Stimulated activated CD4-positive, alpha-beta T cell treated with anti-CD3 and anti-CD28 coated beads, Interleukin-2, amount 100 ng/mL, for 4 hours (primary cell): ENCODE measurements at regions not wholly inside any gene's neighbourhood (a gene's known extent, or its start where the extent isn't known, plus 50 kb on each side); places are given as distances from the start of the nearest gene placed in this dataset.

Experiments
- DNase-seq: peaks from one replicate; pipeline ENCODE4 v3.0.0-alpha.2; 2020; ENCODE audit warnings: low read depth

DNA sequence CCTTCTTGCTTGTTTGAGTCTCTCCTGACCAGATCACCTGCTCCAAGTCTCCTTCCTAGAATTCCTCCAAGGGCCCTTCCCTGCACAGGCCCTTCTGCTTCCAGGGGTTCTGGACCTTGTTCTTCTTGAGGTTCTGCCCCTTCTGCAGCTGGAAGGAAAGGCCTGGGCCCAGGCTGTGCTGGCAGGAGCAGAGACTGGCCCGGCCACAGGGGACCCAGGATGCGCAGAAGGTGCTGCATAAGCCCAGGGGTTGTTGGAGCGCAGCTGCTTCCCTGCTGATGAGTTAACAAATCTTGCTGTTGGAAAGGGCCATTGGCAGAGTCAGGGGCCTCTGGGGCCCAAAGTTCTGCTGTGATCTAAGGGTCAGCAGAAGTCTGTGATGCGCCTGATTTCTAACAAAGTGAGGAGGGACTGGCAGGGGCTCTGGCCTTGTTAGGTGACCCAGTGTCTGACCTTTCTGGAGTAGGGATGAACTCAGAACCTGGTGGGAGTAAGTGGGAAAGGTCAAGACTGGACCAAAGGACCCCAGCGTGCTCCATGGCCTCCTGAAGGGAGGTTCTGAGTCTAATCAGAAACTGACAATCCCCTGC is 509.8 kb downstream of the PTPRU start:
- no peak for DNase-seq

DNA sequence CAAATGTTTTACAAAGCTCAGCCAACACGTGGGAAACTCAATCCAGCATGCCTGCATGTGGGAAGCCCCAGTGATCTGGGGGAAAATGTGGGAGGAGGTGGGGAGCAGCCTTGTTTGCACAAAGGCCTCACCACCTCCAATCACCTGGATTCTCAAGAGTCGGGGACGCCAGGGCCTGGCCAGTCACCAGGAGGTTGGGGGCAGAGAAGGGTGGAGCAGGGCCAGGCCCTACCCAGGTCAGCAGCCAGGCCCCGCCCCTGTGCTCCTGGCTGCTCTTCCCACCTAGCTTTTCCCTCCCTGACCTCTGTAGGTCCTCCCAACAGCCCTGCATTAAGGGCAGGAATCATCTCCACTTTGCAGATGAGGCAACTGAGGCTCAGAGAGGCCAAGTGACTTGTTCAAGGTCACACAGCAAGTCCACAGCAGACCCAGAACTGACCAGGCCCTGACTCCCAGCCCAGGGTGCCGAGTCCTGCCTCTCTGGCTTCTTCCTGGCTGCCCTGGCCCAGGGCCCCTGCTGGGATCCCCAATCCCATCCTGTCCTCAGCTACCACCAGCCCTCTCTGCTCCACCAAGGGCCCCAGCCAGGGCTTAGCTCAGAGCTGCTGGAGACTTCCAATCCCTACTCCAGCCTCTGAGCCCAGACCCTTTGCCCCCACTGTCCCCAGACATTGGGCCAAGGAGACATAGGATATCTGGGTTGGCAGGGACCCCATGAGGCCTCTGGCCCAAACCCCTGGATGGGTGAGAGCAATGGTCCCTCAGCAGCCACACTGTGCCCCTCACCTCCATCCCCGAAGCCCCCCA is 508.6 kb downstream of the PTPRU start:
- no peak for DNase-seq

DNA sequence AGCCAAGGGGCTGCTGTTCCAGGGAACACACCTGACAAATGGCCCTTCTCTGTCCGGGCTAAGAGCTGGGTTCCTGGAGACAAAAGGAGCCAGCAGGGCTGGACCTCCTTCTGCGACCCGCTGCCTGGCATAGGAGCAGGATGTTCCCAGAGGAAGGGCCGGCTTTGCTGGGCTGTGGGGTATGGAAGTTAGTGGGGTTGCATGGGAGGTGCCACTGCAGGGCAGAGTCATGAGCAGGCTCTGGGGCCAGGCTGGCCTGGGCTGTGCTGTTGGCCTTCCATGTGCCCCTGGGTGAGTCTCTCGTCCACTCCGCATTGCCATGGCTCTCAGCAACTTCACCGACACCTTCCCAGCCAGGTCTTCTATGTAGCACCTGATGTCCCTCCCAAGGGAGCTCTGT is 507.6 kb downstream of the PTPRU start:
- DNase-seq, result no peak

DNA sequence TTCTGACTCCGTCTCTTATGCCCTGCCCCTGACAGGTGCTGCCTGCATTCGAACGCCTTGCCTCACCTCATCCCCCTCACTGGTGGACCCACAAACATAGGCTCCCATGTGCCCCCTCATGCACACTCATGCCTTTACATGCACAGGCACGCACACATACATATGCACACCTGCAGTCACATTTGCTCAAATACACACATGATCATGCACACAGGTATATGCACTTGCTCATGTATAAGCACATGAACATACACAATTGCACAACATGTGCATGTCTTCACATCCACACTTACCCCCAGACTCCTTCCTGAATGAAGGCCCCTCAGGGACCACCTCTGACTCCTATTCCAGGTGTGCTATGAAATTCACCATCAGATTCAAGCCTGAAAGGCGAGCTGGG is 506.9 kb downstream of the PTPRU start:
- no peak for DNase-seq

DNA sequence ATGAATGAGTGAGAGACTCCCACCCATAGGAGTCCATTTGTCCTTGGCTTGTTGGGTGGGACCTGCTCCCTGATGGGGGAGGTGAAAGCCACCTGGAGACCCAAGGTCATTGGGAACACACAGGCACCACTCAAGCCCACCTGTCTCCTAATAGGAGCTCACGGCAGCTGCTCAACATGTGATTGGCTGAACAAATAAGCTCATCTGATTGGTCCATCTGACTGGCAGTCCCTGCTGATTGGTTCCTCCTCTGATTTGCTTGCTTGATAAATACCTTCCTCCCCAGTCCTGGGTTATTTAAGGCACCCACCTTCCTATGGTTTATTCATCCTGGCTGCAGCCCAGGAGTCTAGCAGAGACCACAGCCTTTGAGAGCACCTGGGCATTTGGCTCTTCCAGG is 502.9 kb downstream of the PTPRU start:
- DNase-seq, result no peak

DNA sequence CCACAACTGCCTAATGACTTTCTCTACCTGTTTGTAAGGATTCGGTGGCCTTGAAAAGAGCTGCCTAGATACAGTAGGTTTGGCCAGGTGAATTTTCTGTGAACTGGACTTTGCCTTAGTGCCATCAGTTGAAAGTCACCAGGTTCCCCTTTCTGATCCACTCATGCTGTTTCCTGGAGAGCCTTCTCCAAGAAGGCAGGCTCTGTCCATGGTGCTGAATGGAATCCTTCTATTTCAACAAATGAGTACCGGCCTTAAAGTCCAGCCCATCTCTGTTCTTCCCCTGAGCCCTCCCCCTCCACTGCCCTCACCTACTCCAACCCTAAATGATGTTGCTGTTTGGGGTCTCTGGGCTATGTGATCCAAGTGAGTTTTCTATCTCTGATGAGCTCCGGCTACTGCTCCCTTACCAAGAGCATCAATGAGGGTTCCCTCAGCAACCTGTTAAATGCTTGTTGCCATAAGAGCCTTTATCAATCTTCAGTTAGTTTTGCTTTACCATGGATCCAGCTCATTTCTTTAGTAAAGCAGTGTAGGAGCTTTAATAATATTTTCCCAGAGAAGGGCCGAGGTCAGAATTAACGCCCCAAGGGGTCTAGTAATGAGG is 500.4 kb downstream of the PTPRU start:
- DNase-seq, result no peak

DNA sequence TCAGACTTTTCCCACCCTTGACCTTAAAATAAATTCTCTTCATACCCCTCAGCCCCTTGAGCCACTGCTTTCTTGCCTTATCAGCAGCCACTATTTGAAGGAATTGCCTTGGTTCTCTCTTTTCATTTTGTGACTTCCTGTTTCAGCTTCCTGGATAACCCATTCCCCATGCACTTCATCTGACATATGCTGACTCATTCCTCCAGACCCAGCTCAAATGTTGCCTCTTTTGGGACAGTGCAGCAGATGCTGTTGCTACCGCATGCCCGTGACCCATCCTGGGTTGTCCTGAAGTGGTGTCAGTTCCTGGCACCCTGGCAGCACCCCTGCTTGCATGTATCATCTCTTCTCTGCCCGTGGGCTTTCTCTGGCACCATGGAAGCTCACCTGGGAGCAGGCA is 496.1 kb downstream of the PTPRU start:
- DNase-seq, result no peak

DNA sequence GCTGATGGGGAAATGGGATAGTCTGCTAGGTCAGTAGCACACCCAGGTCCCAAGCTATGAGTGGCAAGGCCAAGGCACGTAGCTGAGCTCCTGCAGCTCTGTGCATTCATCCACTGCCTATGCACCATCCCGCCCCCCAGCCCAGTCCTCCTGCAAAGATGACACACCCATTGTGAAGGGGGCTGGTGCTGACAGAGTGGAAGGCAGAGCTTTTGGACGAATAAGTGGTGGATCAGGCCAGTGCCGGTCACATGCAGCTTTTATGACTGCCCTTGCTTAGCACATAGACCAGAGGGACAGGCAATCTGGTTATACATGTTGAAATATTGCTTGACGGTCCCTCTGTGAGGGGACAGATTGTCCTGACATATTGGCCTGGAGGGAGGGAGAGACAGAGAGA is 494.3 kb downstream of the PTPRU start:
- no peak for DNase-seq

DNA sequence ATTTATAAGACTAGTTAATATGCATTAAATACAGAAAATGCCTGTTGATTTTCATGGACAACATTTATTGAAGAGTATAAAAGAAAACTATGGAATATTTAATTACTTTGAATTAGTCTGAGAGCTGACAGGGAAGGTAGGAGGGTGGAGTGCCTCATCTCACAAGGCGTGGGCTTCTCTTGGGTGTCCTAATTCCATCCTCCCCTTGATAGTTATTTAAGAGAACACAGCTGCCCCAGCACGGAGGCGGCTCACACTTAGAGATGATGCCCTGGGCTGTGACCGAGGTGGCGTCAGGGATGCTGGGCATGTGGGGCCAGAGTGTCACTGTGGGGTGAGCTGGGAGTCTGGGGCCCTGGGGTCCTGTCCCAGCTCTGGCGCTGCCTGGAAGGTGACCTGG is 493.0 kb downstream of the PTPRU start:
- no peak for DNase-seq

DNA sequence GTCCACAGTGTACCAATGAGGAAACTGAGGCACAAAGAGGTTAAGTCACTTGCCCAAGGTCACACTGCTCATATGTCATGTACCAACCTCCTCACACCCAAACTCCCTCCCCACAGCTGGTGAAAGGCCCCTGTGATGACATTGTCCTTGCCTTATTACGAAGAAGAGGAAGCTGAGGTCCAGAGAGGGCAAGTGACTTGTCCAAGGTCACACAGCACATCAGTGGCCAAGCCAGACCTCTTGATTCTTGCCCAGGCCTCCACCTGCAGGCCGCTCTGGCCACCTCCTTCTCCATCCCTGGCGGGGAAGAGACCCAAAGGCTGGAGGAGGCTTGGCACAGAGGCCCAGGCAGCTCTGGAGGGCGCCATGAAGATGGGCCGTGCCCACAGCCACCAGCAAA is 492.4 kb downstream of the PTPRU start:
- no peak for DNase-seq

DNA sequence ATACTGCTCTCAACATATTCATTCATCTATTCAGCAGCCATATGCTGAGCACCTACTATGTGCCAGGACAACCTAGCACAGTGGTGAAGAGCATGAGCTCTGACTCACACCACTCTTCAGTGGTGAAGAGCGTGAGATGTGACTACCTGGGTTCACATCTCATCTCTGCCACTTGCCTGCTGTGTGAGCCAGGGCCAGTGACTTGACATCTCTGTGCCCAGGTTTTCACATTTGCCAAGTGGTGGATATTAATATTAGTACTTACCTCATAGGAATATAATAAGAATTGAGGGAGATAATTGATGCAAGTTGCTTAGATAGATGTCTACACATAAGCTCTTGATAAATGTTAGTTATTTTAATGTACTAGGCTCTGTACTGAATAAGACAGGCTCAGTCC is 488.9 kb downstream of the PTPRU start:
- no peak for DNase-seq

DNA sequence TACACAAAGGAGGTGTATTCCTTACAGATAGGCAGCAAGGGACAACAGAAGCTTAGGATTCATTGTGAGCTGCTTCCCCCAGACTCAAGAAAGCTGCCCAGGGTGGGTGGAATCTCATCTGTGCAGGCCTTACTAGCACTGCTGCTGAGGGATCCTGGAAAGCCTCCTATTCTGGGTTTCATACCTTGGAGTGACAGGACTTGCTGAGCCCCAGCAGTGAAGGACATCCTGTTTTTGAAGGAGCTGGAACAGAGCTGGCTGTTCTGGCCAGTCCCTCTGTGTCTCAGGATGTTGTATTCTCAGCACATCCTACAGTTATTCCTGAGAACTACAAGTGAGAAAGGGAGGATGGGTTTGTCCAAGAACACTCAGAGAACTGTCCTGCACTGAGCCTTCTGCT is 486.3 kb downstream of the PTPRU start:
- no peak for DNase-seq

DNA sequence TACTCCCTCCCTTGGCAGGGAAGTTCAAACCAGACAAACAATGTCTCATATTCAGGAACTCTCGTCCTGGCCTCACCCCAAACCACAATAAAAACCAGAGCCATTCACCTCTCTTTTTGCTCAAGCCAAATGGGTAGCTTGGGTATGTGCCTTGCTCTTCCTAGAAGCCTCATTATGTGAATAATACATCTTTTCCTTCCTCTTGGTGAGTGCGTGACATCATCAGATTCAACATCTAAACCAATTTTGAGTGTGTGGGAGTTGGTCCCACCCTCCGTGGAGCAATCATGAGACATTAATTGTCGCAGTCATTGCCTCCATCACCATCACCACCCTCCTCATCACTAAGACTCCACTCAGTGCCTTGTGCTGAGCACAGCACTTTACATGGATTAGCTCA is 482.9 kb downstream of the PTPRU start:
- no peak for DNase-seq

DNA sequence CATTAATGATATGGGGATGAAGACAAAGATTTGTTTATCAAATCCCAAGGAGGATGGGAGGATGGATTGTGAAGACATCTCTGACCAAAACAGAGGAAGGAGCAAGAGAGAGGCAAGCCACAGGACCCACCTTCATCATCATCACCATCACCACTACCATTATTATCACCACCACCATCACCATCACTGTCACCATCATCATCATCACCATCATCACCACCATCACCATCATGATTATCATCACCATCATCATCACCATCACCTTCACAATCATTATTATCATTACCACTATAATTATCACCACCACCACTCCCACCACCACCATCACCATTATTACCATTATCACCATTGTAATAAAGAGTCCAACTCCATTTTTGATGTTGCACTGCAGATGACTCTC is 482.5 kb downstream of the PTPRU start:
- DNase-seq, result no peak

DNA sequence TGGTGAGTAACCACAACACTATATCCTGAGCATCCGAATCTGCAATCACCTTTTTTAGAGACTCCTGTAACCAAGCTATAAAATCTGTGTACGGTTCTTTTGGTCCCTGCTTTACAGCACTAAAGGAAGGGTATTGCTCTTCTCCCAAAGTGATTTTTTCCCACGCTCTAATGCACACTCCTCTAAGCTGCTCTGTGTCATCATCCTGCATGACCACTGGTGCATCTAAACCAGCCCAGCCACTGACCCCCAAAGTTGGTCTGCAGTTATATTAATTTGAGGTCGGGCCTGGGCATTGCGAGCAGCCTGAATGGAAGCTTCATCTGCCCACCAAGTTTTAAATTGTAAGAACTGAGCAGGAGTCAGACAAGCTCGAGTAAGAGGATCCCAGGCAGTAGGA is 480.0 kb downstream of the PTPRU start:
- DNase-seq, result no peak

DNA sequence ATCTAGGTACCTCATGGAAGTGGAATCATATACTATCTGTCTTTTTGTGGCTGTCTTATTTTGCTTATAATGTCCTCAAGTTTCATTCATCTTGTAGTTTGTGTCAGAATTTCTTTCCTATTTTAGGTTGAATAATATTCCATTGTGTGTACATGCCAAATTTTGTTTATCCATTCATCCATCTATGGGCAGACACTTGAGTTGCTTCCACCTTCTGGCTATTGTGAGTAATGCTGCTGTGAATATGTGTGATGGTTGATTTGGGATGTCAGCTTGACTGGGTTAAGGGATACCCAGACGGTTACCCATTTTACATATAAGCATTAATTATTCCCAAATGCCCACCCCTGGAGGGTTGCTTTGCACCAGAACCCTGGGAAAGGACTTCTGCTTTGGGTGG is 477.5 kb downstream of the PTPRU start:
- DNase-seq, result no peak

DNA sequence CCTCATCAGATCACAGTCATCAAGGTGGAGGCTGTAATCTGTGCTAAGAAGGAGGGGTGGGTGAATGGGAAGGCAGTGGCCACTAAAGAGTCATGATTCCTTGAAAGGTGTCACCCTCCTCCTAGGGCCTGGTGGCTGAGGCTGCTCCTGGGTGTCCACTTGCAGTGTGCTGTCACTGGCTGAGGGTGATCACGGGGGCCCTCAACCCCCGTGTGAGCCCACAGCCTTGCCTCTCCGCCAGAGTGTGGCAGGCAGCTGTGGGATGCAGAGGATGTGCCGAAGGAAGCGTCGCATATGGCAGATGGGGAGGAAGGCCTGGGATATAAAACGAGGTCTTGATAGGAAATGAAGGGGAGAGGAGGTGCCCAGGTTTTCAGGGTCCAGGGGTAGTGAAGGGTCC is 476.5 kb downstream of the PTPRU start:
- no peak for DNase-seq

DNA sequence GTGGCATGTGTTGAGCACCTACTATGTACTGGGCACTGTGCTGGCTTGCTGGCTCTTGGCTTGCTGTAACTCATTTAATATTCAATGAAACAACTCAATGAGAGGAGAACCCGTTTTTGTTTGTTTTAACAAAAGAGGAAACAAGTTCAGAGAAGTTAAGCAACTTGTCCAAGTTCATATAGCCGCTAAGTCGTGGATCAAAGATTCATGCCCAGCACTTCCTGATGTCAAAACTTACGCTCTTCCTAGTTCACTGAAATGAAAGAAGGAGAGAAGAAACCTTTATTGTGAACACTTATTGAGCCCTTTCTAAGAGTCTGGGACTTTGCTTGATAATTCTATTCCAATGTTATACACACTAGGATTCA is 475.9 kb downstream of the PTPRU start:
- DNase-seq, result no peak

DNA sequence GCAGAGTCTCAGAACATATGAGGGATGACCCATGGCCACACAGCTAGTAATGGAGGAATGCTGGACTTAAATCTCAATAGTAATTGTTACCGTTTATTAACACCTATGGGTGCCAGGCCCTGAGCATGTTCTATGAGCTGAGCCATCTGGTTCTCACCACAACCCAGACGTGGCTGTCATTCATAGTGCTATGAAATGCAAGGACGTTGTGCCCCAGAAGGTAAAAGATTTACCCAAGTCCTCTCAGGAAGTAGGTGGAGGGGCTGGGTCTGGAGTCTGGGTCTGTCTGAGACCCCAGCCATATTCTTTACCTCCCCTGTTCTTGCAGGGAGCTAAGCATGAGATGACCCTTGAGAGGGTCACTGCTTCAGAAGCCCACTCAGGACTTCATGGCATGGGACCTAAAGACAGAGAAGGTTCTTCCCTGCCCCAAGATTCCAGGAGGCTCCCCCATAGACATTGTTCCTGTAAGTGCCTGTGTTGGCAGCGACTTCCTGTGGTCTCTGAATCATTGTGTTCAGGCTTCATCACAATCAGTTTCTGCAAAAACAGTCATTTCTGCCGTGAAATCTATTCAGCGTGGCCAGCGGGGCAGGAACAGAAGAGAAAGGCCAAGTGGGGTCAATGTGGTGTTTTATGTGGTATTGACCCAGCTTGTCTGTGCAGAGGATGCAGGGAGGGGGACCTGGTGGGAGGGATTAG is 475.4 kb downstream of the PTPRU start:
- DNase-seq, result no peak

DNA sequence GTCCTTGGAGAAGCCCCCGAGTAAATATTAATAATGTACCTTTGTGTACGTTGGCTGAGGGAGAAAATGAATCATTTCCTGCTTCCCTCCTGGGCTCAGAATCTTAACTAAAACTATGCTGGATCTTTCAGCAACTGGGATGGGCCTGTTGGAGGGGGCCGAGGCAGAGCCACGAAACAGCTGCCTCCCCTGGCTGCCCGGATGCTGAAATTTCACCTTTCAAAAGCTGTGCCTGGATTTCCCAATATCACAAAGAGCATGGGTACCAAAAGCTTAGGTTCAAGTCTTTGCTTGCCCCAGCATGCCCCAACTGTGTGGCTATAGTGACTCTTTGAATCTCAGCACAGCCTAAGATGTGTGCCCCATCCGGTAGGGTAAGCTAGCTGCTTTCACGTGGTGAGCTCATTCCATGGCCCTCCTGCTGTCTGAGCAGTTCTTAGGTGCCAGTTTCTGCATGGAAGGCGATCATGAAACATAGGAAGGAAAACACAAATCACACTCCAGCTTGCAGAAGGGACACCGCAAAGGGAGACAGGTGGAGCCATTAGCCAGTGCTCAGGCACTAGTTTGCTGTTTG is 473.5 kb downstream of the PTPRU start:
- no peak for DNase-seq

DNA sequence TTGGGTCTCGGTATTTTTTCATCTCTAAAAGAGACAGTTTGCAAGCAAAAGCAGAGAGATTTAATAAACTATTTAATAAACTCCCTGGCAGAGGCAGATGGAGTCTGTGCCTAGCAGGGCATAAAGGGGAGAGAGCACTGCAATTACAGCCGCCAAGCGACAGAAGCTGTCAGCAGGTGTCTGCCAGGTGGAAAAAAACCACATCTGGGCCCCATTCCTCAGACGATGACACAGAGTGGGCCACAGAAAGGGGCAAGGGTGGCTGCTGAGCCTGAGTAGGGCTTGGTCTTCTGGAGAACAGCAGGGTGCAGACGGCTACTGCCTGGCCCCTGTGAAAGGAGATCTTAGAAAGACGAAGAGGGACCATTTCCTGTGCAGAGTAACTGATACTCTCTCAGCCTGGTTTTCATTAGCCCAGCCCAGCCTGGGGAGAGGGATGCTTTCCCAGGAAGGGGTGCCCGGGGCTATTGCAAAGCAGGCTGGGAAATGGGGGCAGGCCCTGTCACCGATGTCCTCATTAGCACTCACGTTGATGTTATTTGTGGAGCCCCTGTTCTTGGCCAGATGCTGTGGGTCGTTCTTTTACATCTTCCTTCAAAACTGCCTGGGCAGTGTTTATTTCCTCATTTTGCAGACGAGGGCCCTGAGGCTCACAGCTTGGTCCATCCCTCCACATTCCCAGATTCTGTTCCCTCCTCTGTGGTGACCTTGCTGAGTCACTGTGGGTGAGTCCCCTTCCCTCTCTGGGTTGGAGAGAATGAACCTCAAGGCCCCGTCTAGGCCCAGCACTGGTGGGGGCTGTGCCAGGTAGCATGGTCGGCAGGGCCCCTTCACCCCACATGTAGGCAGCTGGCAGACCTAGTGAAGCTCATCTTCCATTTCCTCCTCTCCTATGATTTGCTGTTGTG is 472.7 kb downstream of the PTPRU start:
- DNase-seq, result no peak

DNA sequence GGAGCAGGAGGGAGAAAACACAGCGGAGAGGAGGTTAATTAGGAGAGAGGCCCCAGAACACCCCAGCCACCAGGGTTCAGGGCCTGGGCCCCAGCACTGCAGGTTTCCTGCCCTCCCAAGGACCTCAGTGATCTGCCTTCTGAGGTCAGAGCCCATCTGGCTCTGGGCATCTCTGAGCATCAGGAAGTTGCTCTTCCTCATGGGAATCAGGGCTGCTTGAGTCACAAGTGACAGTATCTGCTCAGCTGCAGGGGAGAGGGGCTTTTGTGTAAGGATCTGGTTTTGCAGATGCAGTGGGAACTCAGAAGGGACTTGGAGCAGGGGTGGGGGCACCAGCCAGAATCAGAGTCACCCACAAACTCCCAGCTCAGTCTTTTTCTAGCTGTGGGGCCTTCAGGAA is 472.1 kb downstream of the PTPRU start:
- no peak for DNase-seq
